ENCODE measurements at regions not wholly inside any gene's neighbourhood (a gene's known extent, or its start where the extent isn't known, plus 50 kb on each side); places are given as distances from the start of the nearest gene placed in this dataset.

- H3K4me3 ChIP-seq (ENCODE audit: control extremely low read depth in 1 of 5, extremely low read depth in 1 of 5, insufficient read depth in 1 of 5, low read depth in 2 of 5, low read length in 4 of 5) = no peak overlapping the region
- intact Hi-C loops (cut with micrococcal nuclease) = no loop called here
- ChIA-PET CTCF (no interaction called here), POLR2A (no interaction called here)
- no peaks in the 10 kb centered on the region for H4K20me1 ChIP-seq (ENCODE audit: control insufficient read depth, insufficient read depth, low read length, poor library complexity, severe bottlenecking)
- no peak overlapping the region for H3K4me3 Mint-ChIP-seq
- H3K27me3 Mint-ChIP-seq = no peaks in the 10 kb centered on the region
- no peaks in the 10 kb centered on the region for H3K9me3 ChIP-seq (ENCODE audit: control extremely low read depth in 1 of 3, control insufficient read depth in 2 of 3, insufficient read depth in 1 of 3, low read length in 2 of 3)
- H3K36me3 ChIP-seq (replicated peaks in 1 of 2; ENCODE audit: control extremely low read depth in 1 of 2, control insufficient read depth in 1 of 2, extremely low read depth in 1 of 2, insufficient read depth in 2 of 2, low read length in 1 of 2) = no peaks in the 10 kb centered on the region
- H3K9ac ChIP-seq (ENCODE audit: low read length) = no peak overlapping the region
- ATAC-seq (ENCODE audit: low read depth) (no peak), DNase-seq (no peak)
- no peaks in the 10 kb centered on the region for H3K4me1 ChIP-seq (ENCODE audit: control insufficient read depth in 2 of 2, insufficient read depth in 2 of 2, low read length in 2 of 2)
- WGBS (ENCODE audit: insufficient coverage) = 86% methylated on average over 1 of the region's 1 CpG
- no peak overlapping the region for H3K27ac Mint-ChIP-seq
- H3K27me3 ChIP-seq (replicated peaks in 1 of 4; ENCODE audit: control extremely low read depth in 1 of 4, control insufficient read depth in 3 of 4, insufficient read depth in 4 of 4, low read length in 3 of 4) = no peaks in the 10 kb centered on the region
- TF ChIP-seq EZH2 (IDR thresholded peaks at IDR 0.05; ENCODE audit: borderline replicate concordance, insufficient read depth, low read depth, low read length, poor library complexity, severe bottlenecking) = no peak
- TF ChIP-seq, protein P1, sequence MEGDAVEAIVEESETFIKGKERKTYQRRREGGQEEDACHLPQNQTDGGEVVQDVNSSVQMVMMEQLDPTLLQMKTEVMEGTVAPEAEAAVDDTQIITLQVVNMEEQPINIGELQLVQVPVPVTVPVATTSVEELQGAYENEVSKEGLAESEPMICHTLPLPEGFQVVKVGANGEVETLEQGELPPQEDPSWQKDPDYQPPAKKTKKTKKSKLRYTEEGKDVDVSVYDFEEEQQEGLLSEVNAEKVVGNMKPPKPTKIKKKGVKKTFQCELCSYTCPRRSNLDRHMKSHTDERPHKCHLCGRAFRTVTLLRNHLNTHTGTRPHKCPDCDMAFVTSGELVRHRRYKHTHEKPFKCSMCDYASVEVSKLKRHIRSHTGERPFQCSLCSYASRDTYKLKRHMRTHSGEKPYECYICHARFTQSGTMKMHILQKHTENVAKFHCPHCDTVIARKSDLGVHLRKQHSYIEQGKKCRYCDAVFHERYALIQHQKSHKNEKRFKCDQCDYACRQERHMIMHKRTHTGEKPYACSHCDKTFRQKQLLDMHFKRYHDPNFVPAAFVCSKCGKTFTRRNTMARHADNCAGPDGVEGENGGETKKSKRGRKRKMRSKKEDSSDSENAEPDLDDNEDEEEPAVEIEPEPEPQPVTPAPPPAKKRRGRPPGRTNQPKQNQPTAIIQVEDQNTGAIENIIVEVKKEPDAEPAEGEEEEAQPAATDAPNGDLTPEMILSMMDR (IDR thresholded peaks at IDR 0.05) = no peak
- no peak overlapping the region for H3K4me2 ChIP-seq (replicated peaks; ENCODE audit: low read depth, low read length, poor library complexity, severe bottlenecking)
- H2AFZ ChIP-seq (ENCODE audit: insufficient read depth, low read depth, low read length, poor library complexity, severe bottlenecking) = no peak overlapping the region
- H3K4me1 Mint-ChIP-seq = no peaks in the 10 kb centered on the region
- no peaks in the 10 kb centered on the region for H3K79me2 ChIP-seq (ENCODE audit: control insufficient read depth, insufficient read depth, low read length)
- H3K9me3 Mint-ChIP-seq (ENCODE audit: insufficient read depth) = no peaks in the 10 kb centered on the region
- no peak overlapping the region for H3K27ac ChIP-seq (ENCODE audit: low read length in 2 of 2)
Measured at GRCh38 chr2:58376592-58376991, 135.5 kb upstream of the FANCL start.

GRCh38 chr2:58369594-58369993 lies 128.5 kb upstream of the FANCL start:
- H3K27me3 Mint-ChIP-seq = no peaks in the 10 kb centered on the region
- no peak for TF ChIP-seq EZH2 (IDR thresholded peaks at IDR 0.05; ENCODE audit: borderline replicate concordance, insufficient read depth, low read depth, low read length, poor library complexity, severe bottlenecking)
- TF ChIP-seq, protein P1 (IDR thresholded peaks at IDR 0.05) = no peak
- no peaks in the 10 kb centered on the region for H3K9me3 Mint-ChIP-seq (ENCODE audit: insufficient read depth)
- Histone ChIP-seq H4K20me1 (ENCODE audit: control insufficient read depth, insufficient read depth, low read length, poor library complexity, severe bottlenecking) (no peaks in the 10 kb centered on the region), H3K27ac (ENCODE audit: low read length in 2 of 2) (no peak overlapping the region), H3K9me3 (ENCODE audit: control extremely low read depth in 1 of 3, control insufficient read depth in 2 of 3, insufficient read depth in 1 of 3, low read length in 2 of 3) (no peaks in the 10 kb centered on the region), H3K27me3 (replicated peaks in 1 of 4; ENCODE audit: control extremely low read depth in 1 of 4, control insufficient read depth in 3 of 4, insufficient read depth in 4 of 4, low read length in 3 of 4) (no peaks in the 10 kb centered on the region), H3K4me2 (replicated peaks; ENCODE audit: low read depth, low read length, poor library complexity, severe bottlenecking) (no peak overlapping the region), H3K4me3 (ENCODE audit: control extremely low read depth in 1 of 5, extremely low read depth in 1 of 5, insufficient read depth in 1 of 5, low read depth in 2 of 5, low read length in 4 of 5) (no peak overlapping the region), H3K79me2 (ENCODE audit: control insufficient read depth, insufficient read depth, low read length) (no peaks in the 10 kb centered on the region), H3K4me1 (ENCODE audit: control insufficient read depth in 2 of 2, insufficient read depth in 2 of 2, low read length in 2 of 2) (no peaks in the 10 kb centered on the region), H3K36me3 (replicated peaks in 1 of 2; ENCODE audit: control extremely low read depth in 1 of 2, control insufficient read depth in 1 of 2, extremely low read depth in 1 of 2, insufficient read depth in 2 of 2, low read length in 1 of 2) (no peaks in the 10 kb centered on the region), H2AFZ (ENCODE audit: insufficient read depth, low read depth, low read length, poor library complexity, severe bottlenecking) (no peak overlapping the region), H3K9ac (ENCODE audit: low read length) (no peak overlapping the region)
- WGBS (ENCODE audit: insufficient coverage) = no CpG with 5 or more reads among the region's 2 CpGs
- DNase-seq = no peak
- ChIA-PET CTCF (no interaction called here), POLR2A (no interaction called here)
- intact Hi-C loops (cut with micrococcal nuclease) = no loop called here
- no peak for ATAC-seq (ENCODE audit: low read depth)
- no peak overlapping the region for H3K4me3 Mint-ChIP-seq
- no peak overlapping the region for H3K27ac Mint-ChIP-seq
- H3K4me1 Mint-ChIP-seq = no peaks in the 10 kb centered on the region
